ENCODE measurements at regions not wholly inside any gene's neighbourhood (a gene's known extent, or its start where the extent isn't known, plus 50 kb on each side); places are given as distances from the start of the nearest gene placed in this dataset.

DNA sequence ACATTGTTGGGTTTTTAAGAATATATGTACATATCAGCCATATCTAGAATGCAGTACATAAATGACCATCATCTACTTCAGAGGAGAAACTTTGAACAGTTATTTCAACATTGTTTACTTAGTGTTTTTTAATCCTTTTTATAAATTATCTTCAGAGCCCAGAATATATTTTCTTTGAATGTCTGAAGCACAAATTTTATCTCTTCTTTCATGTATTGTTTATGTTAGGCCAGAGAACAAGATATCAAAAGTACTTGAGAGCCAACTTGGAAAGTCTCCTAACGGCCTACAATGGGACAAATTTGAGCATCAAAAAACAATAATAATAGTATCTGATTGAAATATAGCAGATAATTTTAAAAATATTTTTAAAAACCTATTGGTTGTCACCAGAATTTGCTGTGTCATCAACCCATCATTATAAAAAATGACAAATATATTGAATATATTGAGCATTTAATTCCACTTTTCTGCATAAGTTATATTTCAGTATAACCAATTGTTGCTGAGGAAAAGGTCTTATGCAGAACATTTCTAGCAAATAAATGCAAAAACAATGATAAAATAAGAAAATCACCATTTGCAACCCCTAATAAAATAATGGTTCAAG is 67.5 kb upstream of the CCNG1 start:
- no peak for DNase-seq

DNA sequence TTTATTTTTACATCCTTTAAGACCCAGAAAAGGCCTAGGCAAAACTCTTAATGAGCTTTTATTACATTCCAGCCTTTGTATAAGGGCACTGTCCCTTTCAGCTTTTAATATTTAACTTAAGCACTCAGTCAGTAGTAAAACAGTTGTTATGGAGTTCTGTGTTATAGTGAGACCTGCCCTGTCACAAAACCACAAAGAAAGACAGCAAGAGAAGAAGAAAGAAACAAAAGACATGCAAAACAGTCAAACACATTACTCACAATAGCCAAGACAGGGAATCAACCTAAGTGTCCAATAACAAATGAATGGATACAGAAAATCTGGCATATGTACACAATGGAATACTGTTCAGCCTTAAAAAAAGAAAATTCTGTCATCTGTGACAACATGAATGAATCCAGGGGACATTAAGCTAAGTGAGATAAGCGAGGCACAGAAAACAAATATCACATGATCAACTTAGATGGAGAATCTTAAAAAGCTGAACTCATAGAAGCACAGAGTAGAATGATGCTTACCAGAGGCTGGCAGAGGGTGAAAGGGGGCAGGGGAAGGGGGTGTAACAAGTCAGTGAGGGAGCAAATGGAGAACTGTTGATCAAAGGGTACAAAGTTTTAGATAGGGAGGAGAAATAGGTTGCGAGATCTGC is 63.8 kb upstream of the CCNG1 start:
- no peak for DNase-seq

DNA sequence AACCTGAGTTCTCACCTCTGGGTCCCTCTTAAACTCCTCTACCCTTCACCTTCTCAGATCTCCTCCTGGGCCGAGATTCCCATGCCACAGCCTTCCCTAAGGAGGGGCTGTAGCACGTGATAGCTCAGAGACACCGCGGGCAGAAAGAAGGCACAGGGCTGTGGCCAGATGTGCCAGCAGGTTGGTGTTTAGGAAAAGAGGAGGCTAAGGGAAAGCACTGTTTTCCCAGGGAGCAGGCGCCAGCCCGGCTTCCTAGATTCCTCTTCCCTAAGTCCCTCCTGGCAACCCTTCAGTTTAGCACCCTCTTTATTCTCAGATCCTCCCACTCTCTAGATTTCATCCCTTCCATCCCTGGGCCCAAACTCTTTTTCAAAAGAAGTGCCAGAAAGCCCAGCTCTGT is 59.4 kb upstream of the CCNG1 start:
- DNase-seq = no peak

DNA sequence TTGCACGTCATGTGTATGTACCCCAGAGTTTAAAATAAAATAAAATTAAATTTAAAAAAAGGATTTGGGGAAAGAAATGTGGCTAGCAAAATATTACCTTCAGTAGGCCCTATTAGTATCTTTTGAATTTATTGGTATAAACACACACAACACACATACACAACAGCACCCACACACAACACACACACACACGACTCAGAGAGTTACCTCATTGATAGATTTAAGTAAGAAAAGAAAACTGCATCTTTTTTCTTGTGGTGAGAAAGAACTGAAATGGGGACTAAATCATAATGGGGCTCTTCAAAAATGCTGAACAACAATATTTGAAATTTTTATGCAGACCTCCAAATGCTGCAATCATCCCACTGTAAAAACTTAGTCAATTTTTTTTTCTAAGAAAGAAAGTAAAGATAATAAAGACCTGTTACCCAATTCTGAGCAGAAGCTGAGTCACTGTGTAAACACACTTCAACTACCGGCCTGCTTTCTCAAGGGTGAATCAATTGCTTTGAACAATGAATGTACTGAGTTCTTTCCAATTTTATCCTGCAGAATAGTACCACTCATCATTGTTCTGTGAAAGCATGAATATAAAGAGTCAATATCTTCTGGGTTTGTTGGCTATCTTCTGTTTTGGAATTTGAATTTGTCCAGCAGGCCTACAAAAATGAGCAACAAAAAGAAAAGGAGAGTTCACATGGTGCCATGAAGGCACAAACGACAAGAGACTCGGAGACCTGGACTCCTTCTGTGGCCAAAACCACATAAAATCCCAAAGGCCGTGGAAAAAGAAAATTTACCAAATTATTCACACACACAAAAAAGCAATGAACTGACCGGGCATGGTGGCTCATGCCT is 57.9 kb upstream of the CCNG1 start:
- DNase-seq = no peak

DNA sequence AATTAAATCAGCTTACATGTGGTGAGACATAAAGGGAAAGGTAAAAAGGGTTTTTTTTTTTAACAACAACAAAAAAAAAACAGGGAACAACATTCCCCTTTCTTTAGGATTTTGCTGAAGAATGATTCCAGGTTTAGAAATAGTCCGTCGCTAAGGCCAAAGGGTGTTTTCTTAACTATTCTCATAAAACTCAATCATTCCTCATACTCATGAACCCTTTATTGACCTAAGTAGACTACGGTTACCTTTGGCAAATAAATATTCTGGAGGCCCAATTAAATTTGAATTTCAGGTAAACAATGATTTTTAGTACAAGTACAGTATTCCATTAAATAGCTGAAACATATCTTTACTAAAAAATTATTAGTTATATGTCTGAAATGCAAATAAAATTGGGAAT is 55.6 kb upstream of the CCNG1 start:
- no peak for DNase-seq

DNA sequence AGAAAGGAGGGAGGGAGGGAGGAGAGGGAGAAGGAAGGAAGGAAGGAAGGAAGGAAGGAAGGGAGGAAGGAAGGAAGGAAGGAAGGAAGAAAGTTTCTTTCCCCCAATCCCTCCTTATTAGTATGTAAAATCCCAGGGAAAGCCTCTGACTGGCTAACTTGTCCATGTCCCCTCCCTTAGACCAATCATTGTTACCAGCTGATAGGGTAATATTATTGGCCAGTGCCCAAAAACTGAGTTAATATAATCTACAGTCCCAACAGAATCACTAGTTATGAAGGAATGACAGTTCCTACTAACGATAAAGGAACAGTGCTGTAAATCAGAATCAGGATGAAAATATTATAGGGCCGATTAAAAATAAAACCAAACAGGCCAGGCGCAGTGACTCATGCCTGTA is 53.6 kb upstream of the CCNG1 start:
- no peak for DNase-seq

DNA sequence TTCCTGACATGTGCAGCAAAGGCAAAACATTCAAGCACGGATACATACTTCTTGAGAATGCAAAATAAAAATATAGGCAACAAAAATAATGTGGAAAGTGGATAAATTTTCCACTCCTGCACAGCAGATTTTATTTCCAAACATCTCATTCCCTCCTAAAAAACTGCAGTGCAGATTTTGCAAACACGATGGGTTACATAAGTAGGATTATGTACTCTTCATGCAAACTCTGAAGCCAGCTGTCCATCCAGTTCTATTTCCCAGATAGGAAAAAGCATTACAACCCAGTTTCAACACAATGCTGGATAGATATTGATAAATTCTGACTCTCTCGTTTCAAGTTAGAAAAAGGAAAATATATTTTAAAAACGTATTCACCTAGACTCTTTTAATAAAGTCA is 52.7 kb upstream of the CCNG1 start:
- no peak for DNase-seq

DNA sequence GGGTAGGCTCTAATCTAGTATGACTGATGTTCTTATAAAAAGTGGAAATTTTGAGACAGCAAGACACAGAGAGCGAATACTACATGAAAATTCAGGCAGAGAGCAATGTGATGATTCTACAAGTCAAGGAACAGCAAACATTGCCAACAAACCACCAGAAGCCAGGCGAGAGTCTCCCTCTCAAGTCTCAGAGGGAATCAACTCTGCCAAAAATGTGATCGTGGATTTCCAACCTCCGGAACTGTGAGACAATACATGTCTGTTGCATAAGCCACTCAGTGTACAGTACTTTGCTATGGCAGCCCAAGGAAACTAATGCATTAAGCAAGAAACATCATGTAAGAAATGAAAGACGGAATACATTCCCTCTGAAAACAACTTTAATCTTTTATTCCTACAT is 52.1 kb upstream of the CCNG1 start:
- no peak for DNase-seq

DNA sequence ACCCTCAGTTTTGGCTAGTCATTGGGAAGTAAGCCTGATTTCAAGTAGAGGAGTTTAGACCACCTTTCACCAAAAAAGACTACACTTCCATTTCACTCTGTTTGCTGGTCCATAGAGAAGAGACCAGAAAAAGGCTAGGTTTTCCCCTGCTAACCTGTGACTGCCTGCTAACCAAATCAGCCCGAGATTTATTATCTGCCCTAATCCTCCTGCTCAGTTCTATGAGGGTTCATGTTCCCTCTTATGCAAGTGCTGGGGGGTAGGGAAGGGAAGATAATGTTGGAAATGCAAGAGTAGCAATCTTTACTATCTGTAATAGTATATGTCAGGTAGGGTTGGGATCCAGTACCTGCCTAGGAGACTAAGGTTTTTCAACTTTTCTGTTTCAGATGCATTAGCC is 51.6 kb upstream of the CCNG1 start:
- no peak for DNase-seq

DNA sequence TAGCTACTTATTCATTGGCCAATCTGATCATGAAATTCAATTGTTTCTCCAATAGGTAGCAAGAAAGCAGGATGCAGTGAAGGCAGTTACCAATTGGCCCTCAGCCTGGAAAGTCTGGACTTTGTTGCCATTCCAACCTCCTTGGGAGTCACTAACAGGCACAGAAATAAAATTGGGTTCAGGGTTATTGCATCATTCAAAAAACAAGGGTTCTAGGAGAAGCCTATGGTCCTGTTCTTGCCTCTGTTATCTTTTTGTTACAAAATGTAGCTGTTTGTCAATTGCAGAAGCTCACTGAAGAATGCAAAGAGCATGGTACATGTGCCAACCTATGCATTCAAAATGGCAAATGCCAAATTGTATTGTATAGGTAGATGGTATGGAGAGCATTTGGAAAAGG is 51.0 kb upstream of the CCNG1 start:
- no peak for DNase-seq

DNA sequence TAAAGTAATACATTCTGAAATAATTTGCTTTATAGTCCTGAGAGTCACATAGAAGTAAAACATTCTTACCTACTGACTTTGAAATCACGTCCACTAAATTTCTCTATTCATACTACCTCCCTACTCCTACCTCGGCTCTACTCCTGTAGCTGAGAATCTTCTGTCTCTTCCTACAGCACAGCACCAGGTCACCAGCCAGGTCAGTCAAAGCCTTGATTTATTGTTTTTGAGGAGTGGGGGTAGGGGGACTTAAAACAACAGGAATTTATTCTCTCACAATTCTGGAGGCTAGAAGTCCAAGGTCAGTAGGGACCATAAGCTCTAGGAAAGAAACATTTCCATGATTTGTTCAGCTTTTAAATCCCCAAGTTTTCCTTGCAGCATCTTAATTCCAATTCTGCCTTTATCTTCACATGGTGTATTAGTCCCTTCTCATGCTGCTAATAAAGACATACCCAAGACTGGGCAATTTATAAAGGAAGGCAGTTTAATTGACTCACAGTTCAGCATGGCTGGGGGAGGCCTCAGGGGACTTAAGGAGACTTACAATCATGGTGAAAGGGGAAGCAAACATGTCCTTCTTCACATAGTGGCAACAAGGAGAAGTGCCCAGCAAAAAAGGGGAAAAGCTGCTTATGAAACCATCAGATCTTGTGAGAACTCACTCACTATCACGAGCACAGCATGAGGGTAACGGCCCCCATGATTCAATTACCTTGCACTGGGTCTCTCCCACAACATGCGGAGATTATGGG is 49.6 kb upstream of the CCNG1 start:
- DNase-seq = no peak

Measured in effector CD8-positive, alpha-beta T cell (primary cell).